Panc1 (cell line): ENCODE measurements at regions not wholly inside any gene's neighbourhood (a gene's known extent, or its start where the extent isn't known, plus 50 kb on each side); places are given as distances from the start of the nearest gene placed in this dataset.

Experiments
- ATAC-seq: fragments of 200-7000 bp; cut with Tn5 transposase; 2 replicates; pipeline ENCODE4 v1.9.1; 2020; ENCODE audit warnings: mild to moderate bottlenecking, moderate library complexity
- BruUV-seq: library from RNA; stranded (reverse); fragments of 400-500 nt; replicated peaks from 2 replicates; lab custom pipeline; 2021; lab: Mats Ljungman, UMichigan
- CTCF ChIA-PET: fragments of 300-600 bp; sonication (Branson Sonifier 250); formaldehyde crosslinking; loops from one replicate; lab custom pipeline; 2022; ENCODE audit warnings: antibody characterized with exemption; lab: Charles Lee
- POLR2A ChIA-PET: fragments of 300-600 bp; sonication (Branson Sonifier 250); formaldehyde crosslinking; loops from one replicate; lab custom pipeline; 2022; ENCODE audit warnings: antibody characterized with exemption; lab: Charles Lee
- DNase-seq: peaks from one replicate; pipeline ENCODE4 v3.0.0-alpha.2; 2010; ENCODE audit warnings: low read depth, low spot score
- H3K27ac ChIP-seq: 2 replicates; pipeline ENCODE4 v1.5.1; 2011; ENCODE audit warnings: mild to moderate bottlenecking, low read length, inconsistent platforms
- H3K27me3 ChIP-seq: fragments of 200-500 bp; sonication (Bioruptor generic); 2 replicates; pipeline ENCODE4 v1.6.0; 2014; ENCODE audit warnings: low read length, inconsistent platforms; ENCODE audit not compliant: control insufficient read depth, insufficient read depth
- H3K36me3 ChIP-seq: fragments of 200-500 bp; sonication (Bioruptor generic); 2 replicates; pipeline ENCODE4 v1.5.1; 2014; ENCODE audit warnings: inconsistent platforms, mild to moderate bottlenecking, low read length, moderate library complexity; ENCODE audit not compliant: control insufficient read depth, insufficient read depth
- H3K4me1 ChIP-seq: 2 replicates; pipeline ENCODE4 v1.5.1; 2011; ENCODE audit warnings: inconsistent platforms, mild to moderate bottlenecking, low read length, moderate library complexity; ENCODE audit not compliant: control insufficient read depth, insufficient read depth
- H3K4me3 ChIP-seq, 2 experiments: 2 replicates each; pipeline ENCODE4 v1.5.1; 2011 to 2012; ENCODE audit warnings: low read depth in 2 of 2, low read length in 2 of 2, mild to moderate bottlenecking in 2 of 2, inconsistent platforms in 1 of 2, moderate library complexity in 1 of 2
- H3K9me3 ChIP-seq: fragments of 200-500 bp; sonication (Bioruptor generic); 2 replicates; pipeline ENCODE4 v1.5.1; 2014; ENCODE audit warnings: low read depth, mild to moderate bottlenecking, inconsistent platforms, low read length, moderate library complexity; ENCODE audit not compliant: control insufficient read depth, insufficient read depth
- CTCF ChIP-seq: fragments of 450-650 bp; IDR thresholded peaks from 2 replicates; pipeline ENCODE4 v1.5.1; 2017; ENCODE audit warnings: mild to moderate bottlenecking
- POLR2AphosphoS5 ChIP-seq: IDR thresholded peaks from 2 replicates; pipeline ENCODE4 v1.6.1; 2012; ENCODE audit warnings: mild to moderate bottlenecking, low read depth, low read length, moderate library complexity
- REST ChIP-seq, 2 experiments: IDR thresholded peaks; 2 replicates each; pipeline ENCODE4 v1.6.1; 2011 to 2012; ENCODE audit warnings: low read depth in 2 of 2, control low read depth in 1 of 2, low read length in 1 of 2, mild to moderate bottlenecking in 1 of 2, moderate library complexity in 1 of 2; ENCODE audit not compliant: insufficient read depth in 1 of 2
- SIN3A ChIP-seq: IDR thresholded peaks from 2 replicates; pipeline ENCODE4 v1.6.1; 2012; ENCODE audit warnings: low read depth, mild to moderate bottlenecking, low read length, moderate library complexity, borderline replicate concordance; ENCODE audit not compliant: insufficient read depth
- TCF7L2 ChIP-seq: IDR thresholded peaks from 2 replicates; pipeline ENCODE4 v1.6.1; 2011; ENCODE audit warnings: mild to moderate bottlenecking, low read depth, low read length, inconsistent platforms
- in situ Hi-C: cut with HindIII; loops from 2 replicates; pipeline ENCODE4 v1.10.0; 2016; ENCODE audit warnings: low sequenced_read_pairs, low pct_unique_long_range_greater_than_20kb
- intact Hi-C: fragments of 100-400 bp; cut with micrococcal nuclease; formaldehyde crosslinking; loops from one replicate; pipeline ENCODE4 v1.10.0; 2022; ENCODE audit not compliant: unreplicated experiment

GRCh38 chr6:71404145-71404966, 115.7 kb downstream of the OGFRL1 start:
- POLR2A ChIA-PET: no interaction called here
- intact Hi-C loops: no loop called here
- BruUV-seq: no TSS peak
- Histone ChIP-seq H3K9me3 (no peaks in the 10 kb centered on the region), H3K27ac (peak overlapping the region; percentile 100), H3K27me3 (no peaks in the 10 kb centered on the region), H3K4me1 (peaks cover 93% of the 10 kb centered on the region), H3K36me3 (peaks cover 19% of the 10 kb centered on the region; the same call in 1 of the 2 replicates), H3K4me3 (peak overlapping the region; percentile 28 to 49; a peak in 3 of 4 replicates)
- peak; percentile 84 for DNase-seq
- CTCF ChIA-PET: no interaction called here
- TF ChIP-seq POLR2AphosphoS5 (peak; percentile 83; the same call in 1 of the 2 replicates), TCF7L2 (peak; percentile 98), REST (IDR thresholded peaks at IDR 0.05; ENCODE audit: insufficient read depth in 1 of 2, low read depth in 2 of 2, low read length in 1 of 2) (no peak)
- ATAC-seq: peak; percentile 90
- in situ Hi-C loops: no loop called here

- CTCF ChIA-PET: no interaction called here
- BruUV-seq: no TSS peak
- POLR2A ChIA-PET: no interaction called here
- in situ Hi-C loops: no loop called here
- peak overlapping the region in 1 of 2 experiments; percentile 49; a peak in 1 of 4 replicates for H3K4me3 ChIP-seq
- H3K9me3 ChIP-seq: no peaks in the 10 kb centered on the region
- DNase-seq (no peak), ATAC-seq (no peak)
- peaks cover 94% of the 10 kb centered on the region for H3K4me1 ChIP-seq
- H3K36me3 ChIP-seq: peaks cover 19% of the 10 kb centered on the region; the same call in 1 of the 2 replicates
- intact Hi-C loops: no loop called here
- H3K27me3 ChIP-seq: no peaks in the 10 kb centered on the region
- TF ChIP-seq POLR2AphosphoS5: peak; percentile 5; the same call in 1 of the 2 replicates
- no peak for TF ChIP-seq SIN3A
- TF ChIP-seq TCF7L2: peak; percentile 60
- peak overlapping the region; percentile 100 for H3K27ac ChIP-seq
Observed at GRCh38 chr6:71404967-71405278, 116.3 kb downstream of the OGFRL1 start.

- no peaks in the 10 kb centered on the region for H3K27me3 ChIP-seq
- H3K27ac ChIP-seq: peak overlapping the region; percentile 100
- ChIA-PET POLR2A (no interaction called here), CTCF (no interaction called here)
- in situ Hi-C loops (no loop called here), intact Hi-C loops (no loop called here)
- no peak overlapping the region for H3K4me3 ChIP-seq
- peaks cover 19% of the 10 kb centered on the region; the same call in 1 of the 2 replicates for H3K36me3 ChIP-seq
- no peak for ATAC-seq
- H3K9me3 ChIP-seq: no peaks in the 10 kb centered on the region
- no peak for DNase-seq
- TF ChIP-seq SIN3A (no peak), TCF7L2 (no peak), POLR2AphosphoS5 (no peak), CTCF (no peak), REST (IDR thresholded peaks at IDR 0.05; ENCODE audit: insufficient read depth in 1 of 2, low read depth in 2 of 2, low read length in 1 of 2) (no peak)
- peaks cover 94% of the 10 kb centered on the region for H3K4me1 ChIP-seq
- BruUV-seq: no TSS peak
Observed at GRCh38 chr6:71405416-71405815, 116.8 kb downstream of the OGFRL1 start.
